ENCODE measurements at regions not wholly inside any gene's neighbourhood (a gene's known extent, or its start where the extent isn't known, plus 50 kb on each side); places are given as distances from the start of the nearest gene placed in this dataset.
"Not testable (repeated sequence)": the region's sequence is repeated elsewhere in the genome, so short reads cannot be mapped to it uniquely, and the experiment has no call there.

GRCh38 chr9:64813072-64813471, 471.9 kb downstream of the FOXD4L5 start:
- not testable (repeated sequence) for DNase-seq

GRCh38 chr9:64778667-64779066, 506.3 kb downstream of the FOXD4L5 start:
- DNase-seq = not testable (repeated sequence)

GRCh38 chr9:64776269-64776668, 508.7 kb downstream of the FOXD4L5 start:
- not testable (repeated sequence) for DNase-seq

- not testable (repeated sequence) for DNase-seq
Measured at GRCh38 chr9:64774813-64775793, 509.9 kb downstream of the FOXD4L5 start.

- DNase-seq = not testable (repeated sequence)
Measured at GRCh38 chr9:64774004-64774812, 510.8 kb downstream of the FOXD4L5 start.

- DNase-seq = no peak
Measured at GRCh38 chr9:64773491-64773931, 511.5 kb downstream of the FOXD4L5 start.

GRCh38 chr9:64772751-64773331, 512.2 kb downstream of the FOXD4L5 start:
- DNase-seq = peak; percentile 8

- DNase-seq = not testable (repeated sequence)
Measured at GRCh38 chr9:64772123-64772736, 512.8 kb downstream of the FOXD4L5 start.
